A673 (cell line): ENCODE measurements at regions not wholly inside any gene's neighbourhood (a gene's known extent, or its start where the extent isn't known, plus 50 kb on each side); places are given as distances from the start of the nearest gene placed in this dataset.

Experiments
- BruUV-seq: library from RNA; stranded (reverse); fragments of 400-500 nt; replicated peaks from 2 replicates; lab custom pipeline; 2021; lab: Mats Ljungman, UMichigan
- CTCF ChIA-PET: fragments of 300-600 bp; sonication (Branson Sonifier 250); formaldehyde crosslinking; loops from one replicate; lab custom pipeline; 2022; ENCODE audit warnings: antibody characterized with exemption; lab: Charles Lee
- POLR2A ChIA-PET: fragments of 300-600 bp; sonication (Branson Sonifier 250); formaldehyde crosslinking; loops from one replicate; lab custom pipeline; 2022; ENCODE audit warnings: antibody characterized with exemption; ENCODE audit not compliant: low non-redundant PET; lab: Charles Lee
- DNase-seq: peaks from one replicate; pipeline ENCODE4 v3.0.0-alpha.2; 2015; ENCODE audit warnings: low spot score
- H3K27ac ChIP-seq: fragments of 200-600 bp; sonication (generic); 2 replicates; pipeline ENCODE4 v1.5.1; 2016; ENCODE audit warnings: mixed run types, low read depth, mild to moderate bottlenecking, mixed read lengths, antibody characterized with exemption, low read length; ENCODE audit not compliant: poor library complexity, severe bottlenecking
- H3K27me3 ChIP-seq: fragments of 200-600 bp; sonication (generic); replicated peaks from 2 replicates; pipeline ENCODE4 v1.6.1; 2017; ENCODE audit warnings: mixed run types, low read depth, mild to moderate bottlenecking, mixed read lengths, antibody characterized with exemption, low read length; ENCODE audit not compliant: insufficient read depth, poor library complexity
- H3K36me3 ChIP-seq: fragments of 200-600 bp; sonication (generic); 2 replicates; pipeline ENCODE4 v1.6.1; 2016; ENCODE audit warnings: mixed run types, mild to moderate bottlenecking, mixed read lengths, antibody characterized with exemption, low read length; ENCODE audit not compliant: insufficient read depth, poor library complexity, severe bottlenecking
- H3K4me1 ChIP-seq: fragments of 200-600 bp; sonication (generic); 2 replicates; pipeline ENCODE4 v1.6.1; 2017; ENCODE audit warnings: mixed run types, mild to moderate bottlenecking, mixed read lengths, antibody characterized with exemption, low read length; ENCODE audit not compliant: insufficient read depth, poor library complexity, severe bottlenecking
- H3K4me3 ChIP-seq: fragments of 200-600 bp; sonication (generic); 2 replicates; pipeline ENCODE4 v1.5.1; 2016; ENCODE audit warnings: low read depth, mixed run types, mild to moderate bottlenecking, mixed read lengths, low read length; ENCODE audit not compliant: poor library complexity, severe bottlenecking
- H3K9me3 ChIP-seq: fragments of 200-600 bp; sonication (generic); 2 replicates; pipeline ENCODE4 v1.6.1; 2016; ENCODE audit warnings: mixed run types, low read depth, mild to moderate bottlenecking, mixed read lengths, antibody characterized with exemption, low read length; ENCODE audit not compliant: poor library complexity, severe bottlenecking
- EZH2 ChIP-seq: fragments of 200-600 bp; sonication (generic); IDR thresholded peaks from 2 replicates; pipeline ENCODE4 v1.6.1; 2017; ENCODE audit warnings: borderline replicate concordance, low read depth, mild to moderate bottlenecking, mixed read lengths, antibody characterized with exemption, low read length; ENCODE audit not compliant: poor library complexity, severe bottlenecking
- intact Hi-C: fragments of 100-400 bp; cut with micrococcal nuclease; formaldehyde crosslinking; loops from one replicate; pipeline ENCODE4 v1.10.0; 2022; ENCODE audit not compliant: unreplicated experiment
- TF ChIP-seq, protein P1 (sequence below): fragments of 300-800, 200-600 bp; sonication (generic); conservative IDR thresholded peaks from 2 replicates; pipeline ENCODE4 v1.5.1; 2017; ENCODE audit warnings: low read depth, mild to moderate bottlenecking, antibody characterized with exemption, low read length, moderate library complexity, mixed read lengths

DNA sequence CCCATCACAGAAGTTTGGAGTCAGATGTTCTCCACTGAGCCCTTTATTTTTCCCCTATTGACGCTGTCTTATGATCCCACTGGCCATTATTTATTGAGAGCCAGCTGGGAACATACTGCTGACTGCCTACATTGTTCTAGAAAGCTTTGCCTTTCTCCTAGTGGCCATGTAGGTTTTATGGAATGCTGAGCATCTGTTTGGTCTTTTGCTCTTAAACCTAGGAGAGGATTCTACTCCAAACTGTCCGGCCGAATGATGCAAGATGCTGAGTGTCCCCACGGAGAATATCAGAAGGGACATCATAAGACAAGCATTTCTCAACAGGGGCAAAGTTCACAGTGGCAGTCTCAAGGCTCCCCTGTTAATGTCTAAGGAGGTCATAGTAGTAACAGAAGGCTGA lies 171.4 kb downstream of the ARRDC4 start:
- Histone ChIP-seq H3K4me1 (no peaks in the 10 kb centered on the region), H3K9me3 (no peaks in the 10 kb centered on the region), H3K4me3 (no peak overlapping the region), H3K27me3 (peaks cover 10% of the 10 kb centered on the region), H3K27ac (no peak overlapping the region), H3K36me3 (no peaks in the 10 kb centered on the region)
- no peak for TF ChIP-seq EZH2
- TF ChIP-seq, protein P1, sequence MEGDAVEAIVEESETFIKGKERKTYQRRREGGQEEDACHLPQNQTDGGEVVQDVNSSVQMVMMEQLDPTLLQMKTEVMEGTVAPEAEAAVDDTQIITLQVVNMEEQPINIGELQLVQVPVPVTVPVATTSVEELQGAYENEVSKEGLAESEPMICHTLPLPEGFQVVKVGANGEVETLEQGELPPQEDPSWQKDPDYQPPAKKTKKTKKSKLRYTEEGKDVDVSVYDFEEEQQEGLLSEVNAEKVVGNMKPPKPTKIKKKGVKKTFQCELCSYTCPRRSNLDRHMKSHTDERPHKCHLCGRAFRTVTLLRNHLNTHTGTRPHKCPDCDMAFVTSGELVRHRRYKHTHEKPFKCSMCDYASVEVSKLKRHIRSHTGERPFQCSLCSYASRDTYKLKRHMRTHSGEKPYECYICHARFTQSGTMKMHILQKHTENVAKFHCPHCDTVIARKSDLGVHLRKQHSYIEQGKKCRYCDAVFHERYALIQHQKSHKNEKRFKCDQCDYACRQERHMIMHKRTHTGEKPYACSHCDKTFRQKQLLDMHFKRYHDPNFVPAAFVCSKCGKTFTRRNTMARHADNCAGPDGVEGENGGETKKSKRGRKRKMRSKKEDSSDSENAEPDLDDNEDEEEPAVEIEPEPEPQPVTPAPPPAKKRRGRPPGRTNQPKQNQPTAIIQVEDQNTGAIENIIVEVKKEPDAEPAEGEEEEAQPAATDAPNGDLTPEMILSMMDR: no peak
- BruUV-seq: no TSS peak
- DNase-seq: no peak
- CTCF ChIA-PET: no interaction called here
- intact Hi-C loops: no loop called here
- POLR2A ChIA-PET: no interaction called here

DNA sequence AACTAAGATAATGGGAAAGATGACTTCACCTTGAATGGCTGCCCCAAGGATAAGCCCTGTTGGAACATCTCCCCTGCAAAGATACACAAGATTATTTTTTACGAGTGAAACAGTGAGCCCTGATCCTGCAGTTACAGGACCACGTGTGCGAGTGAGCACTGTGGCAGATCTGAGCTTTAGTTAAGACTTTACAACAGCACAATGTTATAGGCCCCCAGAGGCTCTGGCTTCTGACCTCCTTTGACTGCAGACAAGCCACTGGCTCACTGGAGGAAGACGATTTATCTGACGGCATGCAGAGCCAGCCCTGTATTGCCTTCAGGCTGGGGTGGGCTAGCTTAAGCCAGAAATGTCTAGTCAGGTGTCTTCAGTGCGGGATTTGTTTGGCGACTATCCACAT lies 174.4 kb downstream of the ARRDC4 start:
- intact Hi-C loops: no loop called here

DNA sequence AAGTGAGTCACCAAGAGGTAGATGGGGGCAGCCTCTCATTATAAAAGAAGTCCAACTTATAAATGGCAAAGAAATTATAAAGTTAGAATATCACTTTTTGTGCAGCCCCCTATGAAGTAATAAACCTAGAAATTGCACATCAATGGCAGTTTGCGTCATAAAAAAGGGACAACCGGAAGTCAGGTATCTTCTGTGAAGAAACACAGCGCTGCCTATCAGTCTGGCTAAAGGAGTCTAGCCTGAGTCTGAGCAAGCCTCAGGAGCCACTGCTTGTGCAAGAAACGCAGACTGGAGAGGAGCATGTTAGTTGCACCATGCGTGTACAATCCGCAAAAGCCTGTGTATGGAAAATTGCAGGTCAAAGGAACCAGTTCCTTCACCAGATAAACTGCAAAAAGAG lies 178.4 kb downstream of the ARRDC4 start:
- Histone ChIP-seq H3K4me3 (no peak overlapping the region), H3K27ac (no peak overlapping the region), H3K9me3 (no peaks in the 10 kb centered on the region), H3K4me1 (no peaks in the 10 kb centered on the region), H3K36me3 (no peaks in the 10 kb centered on the region), H3K27me3 (no peaks in the 10 kb centered on the region)
- ChIA-PET POLR2A (no interaction called here), CTCF (no interaction called here)
- TF ChIP-seq, protein P1: no peak
- TF ChIP-seq EZH2: no peak
- intact Hi-C loops: no loop called here
- DNase-seq: no peak
- no TSS peak for BruUV-seq

More for the DNA sequence above, 174.4 kb downstream of the ARRDC4 start:
- no TSS peak for BruUV-seq
- Histone ChIP-seq H3K27me3 (peaks cover 5% of the 10 kb centered on the region), H3K36me3 (no peaks in the 10 kb centered on the region), H3K4me1 (no peaks in the 10 kb centered on the region), H3K4me3 (no peak overlapping the region), H3K27ac (no peak overlapping the region), H3K9me3 (no peaks in the 10 kb centered on the region)
- no peak for DNase-seq
- POLR2A ChIA-PET: no interaction called here
- TF ChIP-seq EZH2: no peak
- TF ChIP-seq, protein P1: no peak
- CTCF ChIA-PET: no interaction called here
